HS-5 (cell line): ENCODE measurements at regions not wholly inside any gene's neighbourhood (a gene's known extent, or its start where the extent isn't known, plus 50 kb on each side); places are given as distances from the start of the nearest gene placed in this dataset.
A peak's percentile ranks its signal among the peaks of the same experiment; 100 is the strongest.
"Not testable (repeated sequence)": the region's sequence is repeated elsewhere in the genome, so short reads cannot be mapped to it uniquely, and the experiment has no call there.

Experiments used
- DNase-seq: peaks from one replicate; pipeline ENCODE4 v3.0.0-alpha.2; 2012; ENCODE audit warnings: low read depth

- not testable (repeated sequence) for DNase-seq
These were observed 304.4 kb downstream of the ANAPC1 start for GRCh38 chr2:111579500-111580134.

DNA sequence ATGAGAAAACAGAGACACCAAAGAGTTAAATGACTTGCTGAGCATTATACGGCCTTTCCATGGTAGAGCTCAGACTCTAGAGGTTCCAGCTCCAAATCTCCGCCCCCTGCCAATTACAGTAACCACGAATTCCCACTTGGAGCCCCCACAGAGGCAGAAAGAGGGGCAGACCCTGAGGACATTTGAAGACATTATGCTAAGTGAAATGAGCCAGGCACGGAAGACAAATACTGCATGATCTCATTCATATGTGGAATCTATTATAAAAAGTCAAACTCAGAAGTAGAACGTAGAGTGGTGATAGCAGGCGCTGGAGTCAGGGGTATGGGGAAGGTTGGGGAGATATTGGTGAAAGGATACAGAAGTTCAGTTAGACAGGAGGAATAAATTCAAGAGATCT lies 303.4 kb downstream of the ANAPC1 start:
- not testable (repeated sequence) for DNase-seq

DNA sequence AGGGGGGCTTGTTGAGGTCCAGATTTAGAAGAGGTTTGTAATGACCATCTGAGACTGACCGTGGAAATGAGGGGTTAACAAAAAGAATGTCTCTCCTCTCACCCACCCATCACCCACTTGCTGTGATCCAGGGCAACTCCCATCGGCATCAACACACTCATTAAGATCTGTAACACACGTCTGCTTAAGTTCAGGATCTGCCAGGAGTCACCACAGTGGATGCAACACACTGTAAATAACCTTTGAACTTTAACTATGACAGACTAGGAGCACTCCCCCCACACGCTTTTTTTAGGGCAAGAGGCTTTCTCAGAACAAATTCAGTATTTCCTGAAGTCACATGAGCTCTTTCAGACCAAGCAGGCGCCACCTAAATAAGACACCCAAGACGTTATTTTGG lies 301.9 kb downstream of the ANAPC1 start:
- DNase-seq = not testable (repeated sequence)

GRCh38 chr2:111583480-111583879 lies 300.5 kb downstream of the ANAPC1 start:
- DNase-seq = not testable (repeated sequence)

GRCh38 chr2:111584540-111584939 lies 299.5 kb downstream of the ANAPC1 start:
- not testable (repeated sequence) for DNase-seq

DNA sequence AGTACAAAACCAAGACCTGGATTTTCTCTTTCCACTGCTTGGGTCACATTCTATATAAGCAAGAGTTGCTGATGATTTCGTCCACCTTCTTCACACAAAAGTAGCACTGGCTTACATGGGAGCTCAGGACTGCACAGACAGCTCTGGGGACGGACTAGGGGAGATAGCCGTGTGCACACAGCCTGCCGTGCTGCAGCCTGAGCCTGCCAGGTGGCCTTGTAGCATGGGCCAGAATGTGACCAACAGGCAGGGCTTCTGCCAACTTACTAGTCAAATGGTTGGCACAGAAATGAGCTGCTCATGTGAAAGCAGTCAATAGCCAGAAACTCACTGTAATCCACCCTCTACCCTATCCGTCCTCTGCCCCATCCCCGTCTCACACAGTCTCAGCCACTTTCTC lies 299.0 kb downstream of the ANAPC1 start:
- DNase-seq = not testable (repeated sequence)

GRCh38 chr2:111586014-111586413 lies 298.0 kb downstream of the ANAPC1 start:
- not testable (repeated sequence) for DNase-seq

DNA sequence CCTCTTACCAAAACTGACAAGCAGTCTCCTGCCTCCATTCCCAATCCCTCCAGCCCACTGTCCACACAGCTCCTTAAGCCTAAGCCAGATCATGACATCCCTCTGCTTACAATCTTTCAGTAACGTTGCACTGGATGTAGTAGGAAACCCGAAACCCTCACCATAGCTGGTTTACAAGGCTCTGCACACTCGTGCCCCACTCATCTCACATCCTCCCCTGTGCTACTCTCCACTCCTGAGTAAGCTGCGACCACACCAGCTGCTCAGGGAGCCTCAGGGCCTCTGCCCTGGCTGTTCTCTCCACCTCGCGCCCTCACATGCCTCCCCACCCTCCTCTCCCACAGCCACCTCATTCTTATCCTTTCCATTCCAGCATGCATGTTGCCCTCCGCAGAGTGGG lies 288.9 kb downstream of the ANAPC1 start:
- not testable (repeated sequence) for DNase-seq

DNA sequence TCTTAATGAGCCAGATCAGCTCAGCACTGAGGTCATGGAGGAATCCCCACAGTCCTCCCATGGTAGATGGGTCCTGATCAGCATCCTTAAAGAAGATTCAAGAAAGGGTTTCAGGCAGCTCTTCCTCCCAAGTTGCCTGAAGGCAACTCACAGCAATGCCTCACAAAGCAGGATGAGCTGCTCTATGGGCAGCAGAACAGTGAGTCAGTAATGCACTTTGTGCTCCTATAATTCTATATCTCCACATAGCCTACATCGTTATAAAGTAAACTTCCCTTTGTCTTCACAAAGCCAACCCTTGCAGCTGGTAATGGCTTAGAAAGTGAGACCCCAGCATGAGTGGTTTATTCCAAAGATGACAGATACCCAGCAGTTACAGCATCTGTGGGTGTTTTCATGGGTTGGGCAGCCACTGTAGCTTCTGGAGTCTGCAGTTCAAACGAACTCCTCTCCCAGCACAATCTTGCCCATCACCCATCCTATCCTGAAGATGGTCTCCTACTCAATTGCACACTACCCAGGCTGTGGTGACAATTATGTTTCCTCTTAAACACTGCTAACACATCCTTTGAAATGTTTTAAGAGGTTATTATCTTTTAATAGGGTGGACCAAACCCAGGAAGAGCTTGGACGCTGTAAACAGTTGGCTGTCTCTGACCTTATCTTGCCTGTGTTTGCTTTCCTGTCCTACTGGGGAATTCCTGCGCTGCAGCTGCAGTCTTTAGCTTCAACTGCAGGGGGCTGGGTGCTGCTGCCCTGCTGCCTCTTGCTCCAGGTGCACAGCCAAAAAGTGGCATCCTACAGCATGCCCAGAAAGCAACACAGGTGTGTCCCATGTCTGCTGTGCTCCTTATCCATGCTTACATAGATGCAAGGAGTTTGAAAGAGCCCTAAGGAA lies 286.9 kb downstream of the ANAPC1 start:
- not testable (repeated sequence) for DNase-seq

DNA sequence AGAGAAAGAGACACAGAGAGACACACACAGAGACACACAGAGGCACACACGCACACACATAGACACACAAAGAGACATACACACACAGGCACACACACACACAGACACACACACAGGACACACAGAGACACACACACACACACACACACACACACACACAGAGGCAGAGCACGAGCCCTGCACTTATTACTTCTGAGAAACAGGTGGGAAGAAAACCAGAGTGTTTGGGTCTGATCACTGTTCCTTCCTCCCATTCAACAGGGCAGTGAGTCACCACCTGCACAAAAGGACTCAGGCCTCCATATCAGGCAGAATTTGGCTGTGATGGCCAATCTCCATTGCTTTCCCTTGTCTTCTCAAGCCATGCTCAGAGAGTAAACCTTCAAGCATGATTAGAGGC lies 285.0 kb downstream of the ANAPC1 start:
- not testable (repeated sequence) for DNase-seq

GRCh38 chr2:111602259-111602658 lies 281.7 kb downstream of the ANAPC1 start:
- not testable (repeated sequence) for DNase-seq

DNA sequence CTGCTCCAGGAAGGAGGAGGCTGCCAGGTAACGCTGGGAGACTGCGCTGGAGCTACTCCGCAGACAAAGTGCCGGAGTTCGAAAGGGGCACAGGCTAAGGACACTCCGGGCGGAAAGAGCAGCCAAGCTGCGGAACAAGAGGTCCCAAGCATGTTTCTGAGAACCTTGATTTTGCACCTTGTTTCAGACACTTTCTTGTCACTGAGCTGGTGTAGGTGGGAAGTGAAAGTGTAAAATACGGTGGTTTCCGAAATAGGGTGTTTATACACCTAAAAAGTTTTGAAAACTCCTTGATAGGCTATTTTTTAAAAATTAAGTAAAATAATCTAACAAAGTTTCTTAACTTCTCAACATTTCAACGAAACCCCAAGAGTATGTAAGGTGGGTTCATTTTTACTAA lies 278.2 kb downstream of the ANAPC1 start:
- not testable (repeated sequence) for DNase-seq

DNA sequence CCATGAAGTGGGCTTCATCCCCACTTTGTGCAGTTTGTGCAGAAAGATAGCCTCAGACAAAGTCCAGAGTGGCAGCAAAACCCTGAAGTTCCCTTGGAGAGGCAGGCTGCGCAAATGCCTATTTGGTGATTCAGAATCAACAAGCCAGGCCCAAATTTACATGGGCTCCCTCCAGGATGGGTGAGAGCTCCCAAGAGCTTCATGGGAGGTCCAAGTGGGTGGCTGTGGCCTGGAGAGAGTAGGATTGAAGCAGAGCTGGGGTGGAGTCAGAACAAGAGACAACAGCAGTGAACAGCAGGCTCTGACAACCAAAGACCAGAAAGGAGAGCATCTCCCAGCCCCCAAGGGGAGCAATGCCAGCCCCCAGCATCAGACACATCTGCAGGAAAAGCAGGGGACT lies 277.4 kb downstream of the ANAPC1 start:
- DNase-seq = not testable (repeated sequence)

- not testable (repeated sequence) for DNase-seq
These were observed 274.7 kb downstream of the ANAPC1 start for GRCh38 chr2:111609146-111609844.

DNA sequence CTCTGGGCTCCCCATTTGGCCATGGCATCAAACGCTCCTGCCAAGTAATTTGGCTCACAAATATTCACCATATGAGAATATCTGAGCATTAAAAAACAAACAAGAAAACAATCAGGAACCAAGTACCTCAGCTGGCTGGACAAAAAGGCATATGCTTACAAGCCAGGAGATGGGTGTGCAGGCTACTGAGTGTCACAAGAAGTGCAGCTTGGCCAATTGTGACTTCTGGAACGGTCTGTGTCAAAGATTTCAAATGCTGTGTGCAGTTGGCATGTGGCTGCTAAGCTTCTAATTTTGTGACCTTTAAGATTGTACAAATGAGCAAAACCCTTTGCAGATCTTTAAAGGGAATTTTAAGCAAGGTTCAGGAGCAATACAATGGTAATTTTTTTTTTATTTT lies 274.0 kb downstream of the ANAPC1 start:
- not testable (repeated sequence) for DNase-seq

DNA sequence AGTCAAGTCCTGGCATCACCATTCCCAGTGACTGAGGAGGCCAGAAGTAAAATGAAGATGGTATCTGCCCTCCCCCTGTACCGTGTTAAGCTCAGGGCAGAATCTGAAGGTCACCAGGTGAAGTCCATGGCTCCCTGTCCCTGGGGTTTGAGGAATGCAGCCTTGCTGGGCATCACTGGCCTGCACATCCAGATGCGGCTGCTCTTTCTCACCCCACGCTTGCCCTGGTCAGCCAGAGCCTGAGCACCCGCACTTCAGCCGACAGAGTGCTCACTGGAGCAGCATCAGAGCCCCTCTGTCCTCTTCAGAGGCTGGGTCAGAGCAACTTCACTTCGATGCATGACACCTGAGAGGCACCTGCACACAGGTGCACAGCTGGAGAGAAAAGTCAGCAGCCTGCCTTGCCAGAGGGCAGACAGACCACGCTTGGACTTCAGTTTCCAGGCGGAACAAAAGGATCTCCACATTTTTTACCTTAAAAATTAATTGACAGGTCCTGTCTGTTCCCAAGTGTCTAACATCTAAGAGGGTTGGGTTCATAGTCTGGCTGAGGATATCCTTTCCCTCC lies 267.3 kb downstream of the ANAPC1 start:
- DNase-seq = no peak

DNA sequence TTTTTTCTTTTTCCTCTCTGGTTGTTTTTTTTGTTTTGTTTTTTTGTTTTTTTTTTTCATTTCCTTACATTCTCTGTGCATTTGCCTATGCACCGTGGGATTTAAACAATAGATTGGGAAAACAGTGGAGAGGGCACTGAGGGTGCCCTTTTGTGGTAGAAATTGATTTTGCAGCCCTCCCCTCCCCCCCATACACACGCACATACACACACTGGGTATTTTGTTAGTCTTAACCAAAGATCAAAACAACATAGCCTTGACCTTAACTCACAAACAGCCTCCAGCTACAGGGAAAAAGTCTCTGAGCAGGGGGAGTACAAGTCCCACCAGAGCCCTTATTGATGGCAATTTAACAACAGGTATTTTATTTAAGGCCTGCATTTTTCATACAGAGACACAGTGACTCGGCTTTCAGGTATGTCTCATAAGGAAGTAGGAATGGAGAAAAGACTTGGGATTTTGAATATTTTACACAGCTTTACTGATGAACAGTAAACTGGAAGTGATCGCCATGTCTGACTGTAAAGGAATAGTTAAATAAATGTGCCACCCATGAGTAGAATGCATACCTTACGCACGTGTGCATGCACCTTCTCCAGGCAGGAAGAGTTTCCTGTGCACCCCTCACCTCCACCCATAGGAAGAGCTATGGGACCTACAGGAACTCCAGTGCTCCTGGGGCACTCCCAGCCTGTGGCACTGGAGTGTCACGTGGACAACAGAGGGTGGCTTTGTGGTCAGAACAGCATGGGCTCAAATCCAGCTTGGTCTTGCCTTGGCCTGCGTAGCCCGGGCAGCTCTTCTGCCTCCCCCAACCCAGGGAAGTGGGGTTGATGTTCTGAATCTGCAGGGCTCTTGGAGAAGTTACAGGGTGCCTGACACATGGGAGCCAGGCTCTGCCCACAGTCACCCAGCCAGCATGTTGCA lies 266.4 kb downstream of the ANAPC1 start:
- peak; percentile 42 for DNase-seq

- DNase-seq = no peak
These were observed 265.6 kb downstream of the ANAPC1 start for GRCh38 chr2:111618226-111618977.

DNA sequence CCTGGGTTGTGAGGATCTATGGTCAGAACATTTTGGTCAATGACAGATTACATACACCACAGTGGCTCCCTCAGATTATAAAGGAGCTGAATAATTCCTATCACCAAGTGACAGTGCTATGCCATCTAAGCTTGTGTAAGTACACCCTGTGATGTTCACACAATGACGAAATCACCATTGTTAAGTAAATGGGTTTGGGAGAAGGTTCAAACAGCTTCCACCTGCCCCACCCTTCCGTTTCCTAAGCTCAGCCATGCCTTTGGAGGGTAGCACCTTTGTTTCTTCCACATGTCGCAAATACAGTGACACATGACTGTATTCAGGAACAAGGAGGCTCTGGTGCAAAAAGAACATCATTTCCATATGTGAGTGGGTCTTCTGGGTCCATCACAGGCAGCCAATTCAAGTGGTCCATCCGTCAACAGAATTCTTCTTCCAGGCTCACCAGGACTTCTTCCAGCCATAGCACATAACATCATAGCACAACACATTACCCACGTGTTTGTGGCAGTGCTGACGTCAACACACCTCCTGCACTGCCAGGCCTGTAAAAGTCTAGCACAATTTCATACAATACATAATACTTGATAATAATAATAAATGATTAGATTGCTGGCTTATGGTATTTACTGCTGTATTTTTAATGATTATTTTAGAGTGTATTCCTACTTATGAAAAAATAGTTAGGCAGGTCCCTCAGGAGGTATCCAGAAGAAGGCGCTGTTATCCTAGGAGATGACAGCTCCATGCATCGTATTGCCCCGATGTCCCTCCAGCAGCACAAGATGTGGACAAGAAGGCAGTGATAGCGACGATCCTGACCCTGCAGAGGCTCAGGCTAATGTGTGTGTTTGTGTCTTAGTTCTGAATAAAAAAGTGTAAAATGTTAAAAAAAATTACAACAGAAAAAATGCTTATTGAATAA lies 264.8 kb downstream of the ANAPC1 start:
- DNase-seq = no peak
